ENCODE measurements at regions not wholly inside any gene's neighbourhood (a gene's known extent, or its start where the extent isn't known, plus 50 kb on each side); places are given as distances from the start of the nearest gene placed in this dataset.

DNA sequence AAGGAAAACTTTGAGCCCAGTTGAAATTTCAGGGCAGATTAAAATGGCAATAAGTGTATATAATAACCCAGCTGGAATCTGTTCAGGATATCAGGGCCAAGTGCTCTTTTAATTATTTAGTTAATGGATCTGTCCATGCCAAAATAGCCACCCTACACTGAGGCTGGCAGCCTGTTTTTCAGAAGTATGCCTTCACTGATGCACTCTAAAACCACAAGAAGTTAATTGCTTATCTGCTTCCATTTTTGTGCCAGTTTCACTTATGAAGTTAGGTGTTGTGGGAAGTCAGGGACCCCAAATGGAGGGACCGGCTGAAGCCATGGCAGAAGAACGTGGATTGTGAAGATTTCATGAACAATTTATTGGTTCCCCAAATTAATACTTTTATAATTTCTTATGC lies 960.3 kb downstream of the C4orf33 start:
- CTCF ChIA-PET, result no interaction called here
- no peak for TF ChIP-seq ZNF701 (tag by site-specific recombination; IDR thresholded peaks at IDR 0.05)
- no peak for TF ChIP-seq ZFP41 (tag by site-specific recombination; IDR thresholded peaks at IDR 0.05; ENCODE audit: borderline replicate concordance)
- no peak for TF ChIP-seq KLF16 (tag by site-specific recombination; IDR thresholded peaks at IDR 0.05)
- TF ChIP-seq, protein P1, sequence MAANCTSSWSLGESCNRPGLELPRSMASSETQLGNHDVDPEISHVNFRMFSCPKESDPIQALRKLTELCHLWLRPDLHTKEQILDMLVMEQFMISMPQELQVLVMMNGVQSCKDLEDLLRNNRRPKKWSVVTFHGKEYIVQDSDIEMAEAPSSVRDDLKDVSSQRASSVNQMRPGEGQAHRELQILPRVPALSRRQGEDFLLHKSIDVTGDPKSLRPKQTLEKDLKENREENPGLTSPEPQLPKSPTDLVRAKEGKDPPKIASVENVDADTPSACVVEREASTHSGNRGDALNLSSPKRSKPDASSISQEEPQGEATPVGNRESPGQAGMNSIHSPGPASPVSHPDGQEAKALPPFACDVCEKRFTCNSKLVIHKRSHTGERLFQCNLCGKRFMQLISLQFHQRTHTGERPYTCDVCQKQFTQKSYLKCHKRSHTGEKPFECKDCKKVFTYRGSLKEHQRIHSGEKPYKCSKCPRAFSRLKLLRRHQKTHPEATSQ (tag by site-specific recombination; IDR thresholded peaks at IDR 0.05), result no peak
- no peak for TF ChIP-seq HOXD13 (CRISPR knock-in tag; IDR thresholded peaks at IDR 0.05; ENCODE audit: borderline replicate concordance)
- no peak for TF ChIP-seq ZNF324 (tag by site-specific recombination; IDR thresholded peaks at IDR 0.05)
- no peak for TF ChIP-seq SP2 (tag by site-specific recombination; IDR thresholded peaks at IDR 0.05)
- Histone ChIP-seq H3K4me1 (ENCODE audit: control insufficient read depth, insufficient read depth, low read length) (no peaks in the 10 kb centered on the region), H3K36me3 (ENCODE audit: control insufficient read depth in 2 of 2, insufficient read depth in 1 of 2, low read length in 2 of 2) (no peaks in the 10 kb centered on the region), H3K4me3 (ENCODE audit: low read depth, low read length) (no peak overlapping the region), H3K27ac (ENCODE audit: extremely low read depth, low read depth, low read length) (no peak overlapping the region), H3K9me3 (ENCODE audit: control insufficient read depth, insufficient read depth, low read depth, low read length) (no peaks in the 10 kb centered on the region)
- POLR2A ChIA-PET, result no interaction called here

DNA sequence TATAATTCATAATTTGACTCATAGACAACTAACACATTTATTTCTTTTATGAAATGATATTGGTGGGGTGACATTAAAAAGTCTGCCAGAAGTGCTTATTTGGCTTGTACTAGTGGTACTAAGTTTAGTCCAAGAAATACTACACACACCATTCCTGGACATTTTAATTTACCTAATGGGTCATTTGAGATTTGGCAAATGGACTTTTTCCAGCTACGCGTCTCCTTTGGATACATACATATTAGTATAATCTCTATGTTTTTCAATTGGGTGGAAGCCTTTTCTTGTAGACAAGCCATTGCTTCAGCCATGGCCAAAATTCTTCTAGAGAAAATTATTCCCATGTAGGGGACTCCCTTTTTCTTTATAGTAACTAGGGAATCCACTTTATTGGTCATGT lies 968.5 kb downstream of the C4orf33 start:
- TF ChIP-seq FEZF1 (tag by site-specific recombination; IDR thresholded peaks at IDR 0.05) (no peak), ZNF23 (tag by site-specific recombination; IDR thresholded peaks at IDR 0.05; ENCODE audit: borderline replicate concordance) (no peak), BCL11B (tag by site-specific recombination; IDR thresholded peaks at IDR 0.05; ENCODE audit: low read depth) (no peak), ZXDB (tag by site-specific recombination; IDR thresholded peaks at IDR 0.05) (no peak), ZNF433 (tag by site-specific recombination; IDR thresholded peaks at IDR 0.05; ENCODE audit: low read depth) (no peak), ZNF48 (tag by site-specific recombination; IDR thresholded peaks at IDR 0.05) (no peak), SALL2 (tag by site-specific recombination; IDR thresholded peaks at IDR 0.05; ENCODE audit: borderline replicate concordance) (no peak), ZNF76 (tag by site-specific recombination; IDR thresholded peaks at IDR 0.05; ENCODE audit: borderline replicate concordance, low read depth) (no peak), ZNF350 (tag by site-specific recombination; IDR thresholded peaks at IDR 0.05) (no peak)
- TF ChIP-seq, protein P2, sequence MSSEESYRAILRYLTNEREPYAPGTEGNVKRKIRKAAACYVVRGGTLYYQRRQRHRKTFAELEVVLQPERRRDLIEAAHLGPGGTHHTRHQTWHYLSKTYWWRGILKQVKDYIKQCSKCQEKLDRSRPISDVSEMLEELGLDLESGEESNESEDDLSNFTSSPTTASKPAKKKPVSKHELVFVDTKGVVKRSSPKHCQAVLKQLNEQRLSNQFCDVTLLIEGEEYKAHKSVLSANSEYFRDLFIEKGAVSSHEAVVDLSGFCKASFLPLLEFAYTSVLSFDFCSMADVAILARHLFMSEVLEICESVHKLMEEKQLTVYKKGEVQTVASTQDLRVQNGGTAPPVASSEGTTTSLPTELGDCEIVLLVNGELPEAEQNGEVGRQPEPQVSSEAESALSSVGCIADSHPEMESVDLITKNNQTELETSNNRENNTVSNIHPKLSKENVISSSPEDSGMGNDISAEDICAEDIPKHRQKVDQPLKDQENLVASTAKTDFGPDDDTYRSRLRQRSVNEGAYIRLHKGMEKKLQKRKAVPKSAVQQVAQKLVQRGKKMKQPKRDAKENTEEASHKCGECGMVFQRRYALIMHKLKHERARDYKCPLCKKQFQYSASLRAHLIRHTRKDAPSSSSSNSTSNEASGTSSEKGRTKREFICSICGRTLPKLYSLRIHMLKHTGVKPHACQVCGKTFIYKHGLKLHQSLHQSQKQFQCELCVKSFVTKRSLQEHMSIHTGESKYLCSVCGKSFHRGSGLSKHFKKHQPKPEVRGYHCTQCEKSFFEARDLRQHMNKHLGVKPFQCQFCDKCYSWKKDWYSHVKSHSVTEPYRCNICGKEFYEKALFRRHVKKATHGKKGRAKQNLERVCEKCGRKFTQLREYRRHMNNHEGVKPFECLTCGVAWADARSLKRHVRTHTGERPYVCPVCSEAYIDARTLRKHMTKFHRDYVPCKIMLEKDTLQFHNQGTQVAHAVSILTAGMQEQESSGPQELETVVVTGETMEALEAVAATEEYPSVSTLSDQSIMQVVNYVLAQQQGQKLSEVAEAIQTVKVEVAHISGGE (tag by site-specific recombination; conservative IDR thresholded peaks at IDR 0.05; ENCODE audit: low read depth), result no peak
- H3K36me3 ChIP-seq (ENCODE audit: control insufficient read depth in 2 of 2, insufficient read depth in 1 of 2, low read length in 2 of 2), result no peaks in the 10 kb centered on the region
- no peaks in the 10 kb centered on the region for H3K4me1 ChIP-seq (ENCODE audit: control insufficient read depth, insufficient read depth, low read length)
- no peak overlapping the region for H3K4me3 ChIP-seq (ENCODE audit: low read depth, low read length)
- no peaks in the 10 kb centered on the region for H3K9me3 ChIP-seq (ENCODE audit: control insufficient read depth, insufficient read depth, low read depth, low read length)
- H3K27ac ChIP-seq (ENCODE audit: extremely low read depth, low read depth, low read length), result no peak overlapping the region
- CTCF ChIA-PET, result no interaction called here
- POLR2A ChIA-PET, result no interaction called here

DNA sequence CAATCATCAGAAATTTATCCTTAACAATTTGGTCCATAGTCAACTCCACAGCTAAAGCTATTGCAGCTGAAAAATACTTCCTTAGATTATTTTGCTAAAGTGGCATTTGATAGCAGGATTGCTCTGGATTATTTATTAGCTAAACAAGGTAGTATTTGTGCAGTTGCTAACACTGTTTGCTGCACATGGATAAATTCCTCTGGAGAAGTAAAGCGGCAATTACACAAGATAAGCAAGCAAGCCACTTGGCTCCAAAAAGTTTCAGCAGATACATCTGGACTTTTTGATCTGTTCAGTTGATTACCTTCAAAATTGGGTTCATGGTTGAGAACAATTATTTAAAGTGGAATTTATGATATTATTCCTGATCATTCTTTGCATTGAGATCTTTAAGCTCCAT lies 971.5 kb downstream of the C4orf33 start:
- CTCF ChIA-PET, result no interaction called here

More for the DNA sequence above, 971.5 kb downstream of the C4orf33 start:
- TF ChIP-seq ZNF248 (tag by site-specific recombination; IDR thresholded peaks at IDR 0.05) (no peak), ZNF146 (tag by site-specific recombination; IDR thresholded peaks at IDR 0.05) (no peak), KLF16 (tag by site-specific recombination; IDR thresholded peaks at IDR 0.05) (no peak), EGR2 (tag by site-specific recombination; IDR thresholded peaks at IDR 0.05; ENCODE audit: low read depth) (no peak), ZNF140 (tag by site-specific recombination; IDR thresholded peaks at IDR 0.05) (no peak), OVOL3 (tag by site-specific recombination; IDR thresholded peaks at IDR 0.05) (no peak), GLIS2 (tag by site-specific recombination; IDR thresholded peaks at IDR 0.05) (no peak), ZNF221 (tag by site-specific recombination; IDR thresholded peaks at IDR 0.05; ENCODE audit: borderline replicate concordance) (no peak), SCRT2 (tag by site-specific recombination; IDR thresholded peaks at IDR 0.05) (no peak), ZNF776 (tag by site-specific recombination; IDR thresholded peaks at IDR 0.05; ENCODE audit: borderline replicate concordance) (no peak), ZNF747 (tag by site-specific recombination; IDR thresholded peaks at IDR 0.05) (no peak), ZNF677 (tag by site-specific recombination; IDR thresholded peaks at IDR 0.05) (no peak), ZNF324 (tag by site-specific recombination; IDR thresholded peaks at IDR 0.05) (no peak)
- TF ChIP-seq, protein P3, sequence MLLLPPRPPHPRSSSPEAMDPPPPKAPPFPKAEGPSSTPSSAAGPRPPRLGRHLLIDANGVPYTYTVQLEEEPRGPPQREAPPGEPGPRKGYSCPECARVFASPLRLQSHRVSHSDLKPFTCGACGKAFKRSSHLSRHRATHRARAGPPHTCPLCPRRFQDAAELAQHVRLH (tag by site-specific recombination; IDR thresholded peaks at IDR 0.05), result no peak
- no peaks in the 10 kb centered on the region for H3K36me3 ChIP-seq (ENCODE audit: control insufficient read depth in 2 of 2, insufficient read depth in 1 of 2, low read length in 2 of 2)
- H3K27ac ChIP-seq (ENCODE audit: extremely low read depth, low read depth, low read length), result no peak overlapping the region
- no peak overlapping the region for H3K4me3 ChIP-seq (ENCODE audit: low read depth, low read length)
- POLR2A ChIA-PET, result no interaction called here
- H3K9me3 ChIP-seq (ENCODE audit: control insufficient read depth, insufficient read depth, low read depth, low read length), result no peaks in the 10 kb centered on the region
- H3K4me1 ChIP-seq (ENCODE audit: control insufficient read depth, insufficient read depth, low read length), result no peaks in the 10 kb centered on the region

All from HEK293 (cell line).